ENCODE measurements at regions not wholly inside any gene's neighbourhood (a gene's known extent, or its start where the extent isn't known, plus 50 kb on each side); places are given as distances from the start of the nearest gene placed in this dataset.

DNA sequence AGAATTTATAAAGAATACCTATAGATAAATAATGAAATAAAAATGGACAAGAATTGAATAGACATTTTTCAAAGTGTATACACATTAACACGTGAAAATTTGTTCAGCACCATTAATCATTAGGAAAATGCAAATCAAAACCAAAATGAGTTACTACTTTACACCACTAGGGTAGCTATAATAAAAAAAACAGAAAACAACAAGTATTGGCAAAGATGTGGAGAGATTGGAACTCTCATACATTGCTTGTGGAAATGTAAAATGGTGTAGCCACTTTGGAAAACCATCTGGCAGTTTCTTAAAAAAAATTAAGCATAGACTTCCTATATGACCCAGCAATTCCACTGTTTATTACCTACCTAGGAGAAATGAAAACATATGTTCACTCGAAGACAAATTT lies 172.8 kb upstream of the P2RY1 start:
- TF ChIP-seq, protein P1, sequence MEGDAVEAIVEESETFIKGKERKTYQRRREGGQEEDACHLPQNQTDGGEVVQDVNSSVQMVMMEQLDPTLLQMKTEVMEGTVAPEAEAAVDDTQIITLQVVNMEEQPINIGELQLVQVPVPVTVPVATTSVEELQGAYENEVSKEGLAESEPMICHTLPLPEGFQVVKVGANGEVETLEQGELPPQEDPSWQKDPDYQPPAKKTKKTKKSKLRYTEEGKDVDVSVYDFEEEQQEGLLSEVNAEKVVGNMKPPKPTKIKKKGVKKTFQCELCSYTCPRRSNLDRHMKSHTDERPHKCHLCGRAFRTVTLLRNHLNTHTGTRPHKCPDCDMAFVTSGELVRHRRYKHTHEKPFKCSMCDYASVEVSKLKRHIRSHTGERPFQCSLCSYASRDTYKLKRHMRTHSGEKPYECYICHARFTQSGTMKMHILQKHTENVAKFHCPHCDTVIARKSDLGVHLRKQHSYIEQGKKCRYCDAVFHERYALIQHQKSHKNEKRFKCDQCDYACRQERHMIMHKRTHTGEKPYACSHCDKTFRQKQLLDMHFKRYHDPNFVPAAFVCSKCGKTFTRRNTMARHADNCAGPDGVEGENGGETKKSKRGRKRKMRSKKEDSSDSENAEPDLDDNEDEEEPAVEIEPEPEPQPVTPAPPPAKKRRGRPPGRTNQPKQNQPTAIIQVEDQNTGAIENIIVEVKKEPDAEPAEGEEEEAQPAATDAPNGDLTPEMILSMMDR (IDR thresholded peaks at IDR 0.05; ENCODE audit: extremely low read depth, insufficient read depth, missing control alignments), result no peak
- in situ Hi-C loops (cut with MboI; ENCODE audit: low pct_unique_long_range_greater_than_20kb, low sequenced_read_pairs, unreplicated experiment), result no loop called here
- no peak for DNase-seq (ENCODE audit: low spot score)

DNA sequence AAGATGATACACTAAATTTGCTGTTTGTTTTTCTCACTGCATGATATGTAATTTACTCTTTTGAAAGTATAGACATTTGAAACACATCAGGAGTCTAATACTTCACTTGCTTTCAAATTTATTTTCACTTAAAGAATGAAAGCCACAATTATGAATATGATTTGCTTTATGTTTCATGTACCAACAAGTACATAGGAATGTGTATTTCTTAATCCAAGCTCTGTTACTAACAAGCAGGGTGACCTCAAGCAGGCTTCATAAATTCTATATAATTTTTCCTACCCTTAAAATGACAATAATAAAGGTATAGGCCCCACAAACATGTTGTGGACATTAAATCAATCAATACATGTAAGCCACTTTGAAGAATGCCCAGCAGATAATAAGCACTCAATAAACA lies 170.2 kb upstream of the P2RY1 start:
- no peak for DNase-seq (ENCODE audit: low spot score)
- in situ Hi-C loops (cut with MboI; ENCODE audit: low pct_unique_long_range_greater_than_20kb, low sequenced_read_pairs, unreplicated experiment), result no loop called here
- TF ChIP-seq, protein P1 (IDR thresholded peaks at IDR 0.05; ENCODE audit: extremely low read depth, insufficient read depth, missing control alignments), result no peak

DNA sequence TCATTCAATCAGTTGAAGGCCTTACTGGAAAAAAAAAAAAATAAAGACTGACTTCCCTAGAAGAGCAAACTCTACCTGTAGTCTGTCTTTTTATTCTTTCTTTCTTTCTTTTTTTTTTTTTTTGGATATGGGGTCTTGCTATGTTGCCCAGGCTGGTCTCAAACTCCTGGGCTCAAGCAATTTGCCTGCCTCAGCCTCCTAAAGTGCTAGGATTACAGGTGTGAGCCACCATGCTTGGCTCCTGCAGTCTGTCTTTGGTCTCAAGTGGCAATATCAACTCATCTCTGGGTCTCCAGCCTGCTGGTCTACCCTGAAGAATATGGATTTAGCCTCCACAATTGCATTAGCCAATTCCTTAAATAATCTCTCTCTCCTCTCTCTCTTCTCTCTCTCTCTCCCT lies 167.7 kb upstream of the P2RY1 start:
- in situ Hi-C loops (cut with MboI; ENCODE audit: low pct_unique_long_range_greater_than_20kb, low sequenced_read_pairs, unreplicated experiment), result no loop called here
- DNase-seq (ENCODE audit: low spot score), result no peak
- TF ChIP-seq, protein P1 (IDR thresholded peaks at IDR 0.05; ENCODE audit: extremely low read depth, insufficient read depth, missing control alignments), result no peak

DNA sequence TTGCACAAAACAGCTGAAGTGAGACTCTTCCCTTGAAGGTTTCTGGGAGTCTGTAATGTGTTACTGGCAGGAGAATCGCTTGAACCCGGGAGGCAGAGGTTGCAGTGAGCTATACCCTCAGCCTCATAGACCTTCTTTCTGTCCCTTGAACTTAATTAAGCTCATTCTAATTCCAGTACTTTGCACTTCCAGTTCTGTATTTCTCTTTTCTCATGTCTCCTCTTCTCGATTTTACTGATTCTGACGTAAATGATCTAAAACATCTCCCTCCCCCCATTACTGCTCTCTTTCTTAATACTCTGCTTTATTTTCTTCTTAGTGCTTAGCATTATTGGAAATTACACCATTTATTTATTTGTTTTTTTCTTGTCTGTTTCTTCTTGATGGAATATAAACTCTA lies 165.4 kb upstream of the P2RY1 start:
- in situ Hi-C loops (cut with MboI; ENCODE audit: low pct_unique_long_range_greater_than_20kb, low sequenced_read_pairs, unreplicated experiment), result no loop called here
- TF ChIP-seq, protein P1 (IDR thresholded peaks at IDR 0.05; ENCODE audit: extremely low read depth, insufficient read depth, missing control alignments), result no peak
- no peak for DNase-seq (ENCODE audit: low spot score)

DNA sequence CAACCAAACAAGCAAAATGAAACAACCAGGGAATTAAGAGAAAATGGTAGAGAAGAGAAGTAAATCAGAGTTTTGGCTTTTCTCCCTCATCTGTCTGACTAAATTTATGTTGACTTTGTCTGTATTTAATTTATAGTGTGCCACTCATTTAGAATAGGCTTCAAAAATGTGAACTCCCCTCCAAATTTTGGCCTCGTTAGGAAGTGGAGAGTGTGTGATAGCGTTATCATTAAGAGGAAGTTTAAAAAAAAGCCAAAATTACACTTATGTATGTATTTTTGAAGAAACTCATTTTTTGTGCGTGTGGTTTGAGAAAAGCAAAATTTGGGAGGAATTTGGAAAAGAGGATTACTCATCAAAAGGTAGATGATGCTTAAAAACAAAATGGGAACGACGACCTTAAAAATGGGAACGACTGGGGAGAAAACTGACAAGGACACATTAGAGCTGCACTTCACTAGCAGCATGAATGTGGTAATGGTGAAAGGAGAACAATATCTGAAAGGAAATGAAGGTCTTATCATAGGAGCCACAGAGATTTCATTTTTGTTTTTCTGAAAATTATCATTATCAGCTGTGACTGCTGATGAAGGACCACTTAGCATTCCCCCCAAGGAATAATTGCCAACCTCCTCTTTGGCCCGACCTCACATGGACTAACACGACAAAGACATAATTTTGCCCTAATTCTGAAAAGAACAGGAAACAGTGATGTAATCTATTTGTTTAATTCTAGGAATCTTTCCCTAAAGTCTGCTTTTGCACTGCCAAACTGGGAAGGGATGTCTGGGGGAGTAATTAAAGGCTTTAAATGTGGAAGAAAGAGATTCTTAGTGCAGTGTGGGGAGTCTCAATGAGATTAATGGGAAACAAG lies 163.2 kb upstream of the P2RY1 start:
- in situ Hi-C loops (cut with MboI; ENCODE audit: low pct_unique_long_range_greater_than_20kb, low sequenced_read_pairs, unreplicated experiment), result no loop called here
- TF ChIP-seq, protein P1 (IDR thresholded peaks at IDR 0.05; ENCODE audit: extremely low read depth, insufficient read depth, missing control alignments), result no peak
- no peak for DNase-seq (ENCODE audit: low spot score)

DNA sequence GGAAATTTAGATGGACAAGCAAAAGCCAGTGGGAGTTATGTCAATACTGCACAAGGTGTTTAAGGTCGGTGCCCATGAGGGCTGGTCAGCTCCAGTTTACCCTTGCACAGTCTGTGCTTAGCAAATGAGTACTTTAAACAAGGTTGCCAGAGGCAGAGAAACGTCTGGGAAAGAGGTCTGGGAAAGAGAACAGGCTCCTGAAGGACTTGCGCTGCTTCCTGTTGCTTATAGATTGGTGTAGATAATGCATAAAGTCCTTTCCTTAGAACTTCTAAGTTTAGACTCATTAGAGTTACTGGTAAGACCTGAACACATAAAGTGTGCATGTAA lies 162.6 kb upstream of the P2RY1 start:
- in situ Hi-C loops (cut with MboI; ENCODE audit: low pct_unique_long_range_greater_than_20kb, low sequenced_read_pairs, unreplicated experiment), result no loop called here
- DNase-seq (ENCODE audit: low spot score), result no peak

More for the DNA sequence above, 162.6 kb upstream of the P2RY1 start:
- TF ChIP-seq, protein P1 (IDR thresholded peaks at IDR 0.05; ENCODE audit: extremely low read depth, insufficient read depth, missing control alignments), result no peak
